H9 (cell line): ENCODE measurements at regions not wholly inside any gene's neighbourhood (a gene's known extent, or its start where the extent isn't known, plus 50 kb on each side); places are given as distances from the start of the nearest gene placed in this dataset.

Source experiments
- DNase-seq: peaks from one replicate; pipeline ENCODE4 v3.0.0-alpha.2; 2017
- H2AFZ ChIP-seq: one replicate; pipeline ENCODE4 v1.6.1; 2013; ENCODE audit warnings: mild to moderate bottlenecking, low read length, control low read depth, moderate library complexity
- H2AK5ac ChIP-seq: 2 replicates; pipeline ENCODE4 v1.6.1; 2013; ENCODE audit warnings: low read length, control low read depth, mixed read lengths; ENCODE audit not compliant: insufficient read length
- H2BK120ac ChIP-seq: one replicate; pipeline ENCODE4 v1.6.1; 2013; ENCODE audit warnings: low read depth, mild to moderate bottlenecking, low read length, control low read depth, inconsistent platforms; ENCODE audit not compliant: poor library complexity, severe bottlenecking
- H2BK12ac ChIP-seq: 2 replicates; pipeline ENCODE4 v1.6.1; 2013; ENCODE audit warnings: low read length, control low read depth, mixed read lengths, low read depth; ENCODE audit not compliant: insufficient read length
- H2BK15ac ChIP-seq: 2 replicates; pipeline ENCODE4 v1.6.1; 2013; ENCODE audit warnings: low read depth, low read length, control low read depth
- H2BK20ac ChIP-seq: one replicate; pipeline ENCODE4 v1.6.1; 2013; ENCODE audit warnings: low read depth, mild to moderate bottlenecking, low read length, control low read depth, inconsistent platforms; ENCODE audit not compliant: poor library complexity, severe bottlenecking
- H2BK5ac ChIP-seq: 2 replicates; pipeline ENCODE4 v1.6.1; 2013; ENCODE audit warnings: low read length, control low read depth, mixed read lengths; ENCODE audit not compliant: insufficient read length
- H3K14ac ChIP-seq: 2 replicates; pipeline ENCODE4 v1.6.1; 2013; ENCODE audit warnings: low read length, control low read depth; ENCODE audit not compliant: insufficient read depth
- H3K18ac ChIP-seq: 2 replicates; pipeline ENCODE4 v1.6.1; 2013; ENCODE audit warnings: low read depth, mild to moderate bottlenecking, mixed read lengths, low read length, control low read depth; ENCODE audit not compliant: insufficient read length
- H3K23ac ChIP-seq: 2 replicates; pipeline ENCODE4 v1.6.1; 2013; ENCODE audit warnings: low read length, control low read depth, mixed read lengths, low read depth; ENCODE audit not compliant: insufficient read length
- H3K23me2 ChIP-seq: 2 replicates; pipeline ENCODE4 v1.6.1; 2013; ENCODE audit warnings: low read depth, mild to moderate bottlenecking, mixed read lengths, low read length, control low read depth; ENCODE audit not compliant: insufficient read length, poor library complexity, severe bottlenecking
- H3K27ac ChIP-seq: 2 replicates; pipeline ENCODE4 v1.5.1; 2013; ENCODE audit warnings: low read length, control low read depth, mixed read lengths, low read depth; ENCODE audit not compliant: insufficient read length
- H3K27me3 ChIP-seq: 2 replicates; pipeline ENCODE4 v1.6.1; 2013; ENCODE audit warnings: low read length, control low read depth, inconsistent platforms; ENCODE audit not compliant: insufficient read depth
- H3K4ac ChIP-seq: 2 replicates; pipeline ENCODE4 v1.6.1; 2013; ENCODE audit warnings: low read depth, mild to moderate bottlenecking, control low read depth, inconsistent platforms, low read length, moderate library complexity
- H3K4me1 ChIP-seq: 2 replicates; pipeline ENCODE4 v1.6.1; 2013; ENCODE audit warnings: low read length, control low read depth, inconsistent platforms; ENCODE audit not compliant: insufficient read depth
- H3K4me2 ChIP-seq: 2 replicates; pipeline ENCODE4 v1.6.1; 2013; ENCODE audit warnings: low read length, control low read depth, mixed read lengths; ENCODE audit not compliant: insufficient read length, insufficient read depth
- H3K56ac ChIP-seq: 2 replicates; pipeline ENCODE4 v1.6.1; 2013; ENCODE audit warnings: low read depth, mild to moderate bottlenecking, mixed read lengths, low read length, control low read depth; ENCODE audit not compliant: insufficient read length
- H3K79me1 ChIP-seq: 2 replicates; pipeline ENCODE4 v1.6.1; 2013; ENCODE audit warnings: low read depth, mild to moderate bottlenecking, moderate library complexity, low read length, control low read depth, inconsistent platforms; ENCODE audit not compliant: insufficient read depth, poor library complexity, severe bottlenecking
- H3K79me2 ChIP-seq: 2 replicates; pipeline ENCODE4 v1.6.1; 2013; ENCODE audit warnings: low read length, control low read depth, inconsistent platforms; ENCODE audit not compliant: insufficient read depth
- H3K9ac ChIP-seq: 2 replicates; pipeline ENCODE4 v1.6.1; 2013; ENCODE audit warnings: low read length, control low read depth, mixed read lengths; ENCODE audit not compliant: insufficient read length; ENCODE audit errors: extremely low read depth
- H3K9me3 ChIP-seq: one replicate; pipeline ENCODE4 v1.6.1; 2013; ENCODE audit warnings: low read depth, low read length, inconsistent platforms; ENCODE audit not compliant: control insufficient read depth
- H3T11ph ChIP-seq: one replicate; pipeline ENCODE4 v1.6.1; 2013; ENCODE audit warnings: mild to moderate bottlenecking, low read length, control low read depth, inconsistent platforms
- H4K20me1 ChIP-seq: one replicate; pipeline ENCODE4 v1.6.1; 2013; ENCODE audit not compliant: control insufficient read depth, insufficient read length, insufficient read depth
- H4K5ac ChIP-seq: 2 replicates; pipeline ENCODE4 v1.6.1; 2013; ENCODE audit warnings: low read depth, mild to moderate bottlenecking, mixed read lengths, low read length, control low read depth; ENCODE audit not compliant: insufficient read length
- H4K8ac ChIP-seq: replicated peaks from 2 replicates; pipeline ENCODE4 v1.6.1; 2013; ENCODE audit warnings: low read length, control low read depth, mixed read lengths, low read depth; ENCODE audit not compliant: insufficient read length
- H4K91ac ChIP-seq: 2 replicates; pipeline ENCODE4 v1.6.1; 2013; ENCODE audit warnings: low read depth, mild to moderate bottlenecking, moderate library complexity, mixed read lengths, low read length, control low read depth; ENCODE audit not compliant: insufficient read length
- H3K27ac Mint-ChIP-seq, 3 experiments: 2 replicates in 2 of 3; 3 replicates in 1 of 3; pipeline ENCODE4 v1.8.0; 2020 to 2021; ENCODE audit warnings: mixed read lengths in 3 of 3, mild to moderate bottlenecking in 1 of 3, moderate library complexity in 1 of 3
- H3K27me3 Mint-ChIP-seq: 2 replicates; pipeline ENCODE4 v1.8.0; 2021; ENCODE audit warnings: low read depth, mild to moderate bottlenecking, moderate library complexity, mixed read lengths
- H3K36me3 Mint-ChIP-seq, 3 experiments: 2 replicates in 2 of 3; 3 replicates in 1 of 3; pipeline ENCODE4 v1.8.0; 2020 to 2021; ENCODE audit warnings: low read depth in 3 of 3, mixed read lengths in 3 of 3; ENCODE audit not compliant: insufficient read depth in 1 of 3
- H3K4me1 Mint-ChIP-seq, 2 experiments: 2 replicates each; pipeline ENCODE4 v1.8.0; 2020; ENCODE audit warnings: mixed read lengths in 2 of 2
- H3K4me3 Mint-ChIP-seq, 2 experiments: 2 replicates in 1 of 2; 3 replicates in 1 of 2; pipeline ENCODE4 v1.8.0; 2020 to 2021; ENCODE audit warnings: mild to moderate bottlenecking in 2 of 2, mixed read lengths in 2 of 2, moderate library complexity in 1 of 2
- H3K9me3 Mint-ChIP-seq, 2 experiments: 2 replicates in 1 of 2; 3 replicates in 1 of 2; pipeline ENCODE4 v1.8.0; 2020; ENCODE audit warnings: mild to moderate bottlenecking in 2 of 2, mixed read lengths in 2 of 2, moderate library complexity in 1 of 2
- CTCF ChIP-seq: fragments of 200-600 bp; sonication (generic); conservative IDR thresholded peaks from 3 replicates; pipeline ENCODE4 v1.8.0; 2021; ENCODE audit warnings: antibody characterized with exemption, mild to moderate bottlenecking
- WGBS: extraction: QIAGEN DNeasy Blood & Tissue Kit; methylation state at CpG from one replicate; pipeline ENCODE4 v1.1.7; 2013; ENCODE audit warnings: missing lambda C conversion rate, low lambda C conversion rate, mixed read lengths; ENCODE audit not compliant: insufficient read length; ENCODE audit errors: extremely low coverage; 5-methylcytosine and 5-hydroxymethylcytosine counted together

- peaks cover 2% of the 10 kb centered on the region for H3K27me3 Mint-ChIP-seq
- H2AFZ ChIP-seq, result no peak overlapping the region
- no peaks in the 10 kb centered on the region for H3K79me1 ChIP-seq
- no peaks in the 10 kb centered on the region for H3K36me3 Mint-ChIP-seq
- no peak overlapping the region for H4K91ac ChIP-seq
- no peak overlapping the region for H2BK120ac ChIP-seq
- H2AK5ac ChIP-seq, result no peak overlapping the region
- no peak overlapping the region for H3K4me2 ChIP-seq
- H3K56ac ChIP-seq, result no peak overlapping the region
- no peak overlapping the region for H3K18ac ChIP-seq
- no peak overlapping the region for H3K4me3 Mint-ChIP-seq
- no peak overlapping the region for H3K14ac ChIP-seq
- no peaks in the 10 kb centered on the region for H3K79me2 ChIP-seq
- peaks cover 0 to 9% of the 10 kb centered on the region in 2 experiments; a peak in 2 of 4 replicates for H3K4me1 Mint-ChIP-seq
- H3K4me1 ChIP-seq, result no peaks in the 10 kb centered on the region
- H2BK12ac ChIP-seq, result no peak overlapping the region
- WGBS, result no CpG with 5 or more reads among the region's 3 CpGs
- no peak for TF ChIP-seq CTCF
- no peaks in the 10 kb centered on the region for H3K9me3 ChIP-seq
- no peak overlapping the region for H3K9ac ChIP-seq
- H4K20me1 ChIP-seq, result no peaks in the 10 kb centered on the region
- H3K23ac ChIP-seq, result no peak overlapping the region
- no peak overlapping the region for H4K8ac ChIP-seq
- no peak overlapping the region for H2BK15ac ChIP-seq
- no peak for DNase-seq
- no peak overlapping the region for H3K27ac Mint-ChIP-seq
- no peak overlapping the region for H2BK5ac ChIP-seq
- H3K9me3 Mint-ChIP-seq, result no peaks in the 10 kb centered on the region; a peak in 2 of 5 replicates
- H4K5ac ChIP-seq, result no peak overlapping the region
- no peak overlapping the region for H3K4ac ChIP-seq
- H3K23me2 ChIP-seq, result no peaks in the 10 kb centered on the region
- H3K27me3 ChIP-seq, result no peaks in the 10 kb centered on the region
- no peak overlapping the region for H3K27ac ChIP-seq
- no peak overlapping the region for H3T11ph ChIP-seq
- no peak overlapping the region for H2BK20ac ChIP-seq
These were observed 102.8 kb downstream of the SNX18 start for GRCh38 chr5:54620141-54620933.
